ENCODE measurements at regions not wholly inside any gene's neighbourhood (a gene's known extent, or its start where the extent isn't known, plus 50 kb on each side); places are given as distances from the start of the nearest gene placed in this dataset.

GRCh38 chr4:144340931-144341330, 200.4 kb upstream of the GYPA start:
- TF ChIP-seq YY1 (IDR thresholded peaks at IDR 0.05), result no peak
- TF ChIP-seq CTCF (IDR thresholded peaks at IDR 0.05; ENCODE audit: low read depth, low read length, missing input control), result no peak
- TF ChIP-seq RAD21 (IDR thresholded peaks at IDR 0.05), result no peak
- no peak for TF ChIP-seq ZBTB33 (IDR thresholded peaks at IDR 0.05)
- TF ChIP-seq ATF3 (IDR thresholded peaks at IDR 0.05), result no peak
- no peak for TF ChIP-seq TAF1 (conservative IDR thresholded peaks at IDR 0.05)
- no peak for TF ChIP-seq REST (IDR thresholded peaks at IDR 0.05)
- TF ChIP-seq JUND (IDR thresholded peaks at IDR 0.05), result no peak
- no peak for TF ChIP-seq SP1 (IDR thresholded peaks at IDR 0.05)
- no peak for TF ChIP-seq RXRA (IDR thresholded peaks at IDR 0.05)
- TF ChIP-seq EGR1 (IDR thresholded peaks at IDR 0.05; ENCODE audit: low read depth in 2 of 2), result no peak
- TF ChIP-seq GABPA (IDR thresholded peaks at IDR 0.05 in 1 of 2, conservative IDR thresholded peaks at IDR 0.05 in 1 of 2), result no peak
- no peak for TF ChIP-seq FOXA1 (IDR thresholded peaks at IDR 0.05)

Measured in liver (tissue), 3 donors.